BLaER1 treated with 17β-estradiol and CSF1 and Interleukin-3, amounts not matched to agents 10 nM and 100 nM (cell line): ENCODE measurements at regions not wholly inside any gene's neighbourhood (a gene's known extent, or its start where the extent isn't known, plus 50 kb on each side); places are given as distances from the start of the nearest gene placed in this dataset.

ENCODE experiments used
- H3K27ac ChIP-seq, 11 experiments: shearing (Covaris generic); formaldehyde crosslinking; 2 replicates each; pipeline ENCODE4 v1.8.1; 2022
- H3K27me3 ChIP-seq, 11 experiments: shearing (Covaris generic); formaldehyde crosslinking; 2 replicates each; pipeline ENCODE4 v1.8.1; 2022
- H3K36me3 ChIP-seq, 11 experiments: shearing (Covaris generic); formaldehyde crosslinking; 2 replicates each; pipeline ENCODE4 v1.8.1; 2022
- H3K4me1 ChIP-seq, 10 experiments: shearing (Covaris generic); formaldehyde crosslinking; 2 replicates each; pipeline ENCODE4 v1.8.1; 2022
- H3K4me2 ChIP-seq, 11 experiments: shearing (Covaris generic); formaldehyde crosslinking; 2 replicates each; pipeline ENCODE4 v1.8.1; 2022
- H3K4me3 ChIP-seq, 10 experiments: shearing (Covaris generic); formaldehyde crosslinking; 2 replicates each; pipeline ENCODE4 v1.8.1; 2022
- H3K9ac ChIP-seq, 11 experiments: shearing (Covaris generic); formaldehyde crosslinking; 2 replicates each; pipeline ENCODE4 v1.8.1; 2022
- H3K9me3 ChIP-seq, 11 experiments: shearing (Covaris generic); formaldehyde crosslinking; replicated peaks in 1 of 11; 2 replicates each; pipeline ENCODE4 v1.8.1; 2022
- H4K20me1 ChIP-seq, 11 experiments: shearing (Covaris generic); formaldehyde crosslinking; 2 replicates each; pipeline ENCODE4 v1.8.1; 2022
- Cebpa-rat ChIP-seq, 11 experiments: shearing (Covaris generic); IDR thresholded peaks; 2 replicates each; pipeline ENCODE4 v1.8.1; 2022

DNA sequence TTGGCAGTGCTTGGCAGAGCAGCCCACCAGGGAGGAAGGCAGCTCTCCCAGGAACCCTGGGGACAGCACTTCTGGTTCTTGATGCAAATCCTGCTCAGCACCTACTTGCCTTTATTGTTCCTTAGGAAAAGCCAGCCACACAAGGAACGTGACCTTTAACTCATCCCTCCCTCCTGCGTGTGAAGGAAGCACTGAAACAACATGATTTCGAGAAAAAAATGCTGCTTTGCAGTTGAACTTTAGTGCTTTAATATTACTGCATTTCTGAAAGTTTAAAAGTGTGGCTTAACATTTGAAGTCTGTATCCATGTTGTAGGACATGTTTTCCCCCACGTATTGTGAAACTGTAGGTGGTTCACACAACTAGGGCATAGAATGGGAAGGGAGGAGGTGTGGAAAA, 50.4 kb upstream of the CTNNB1 start:
- H3K9me3 ChIP-seq, result peaks cover 16 to 24% (median 19%) of the 10 kb centered on the region in 11 experiments; a peak in 20 of 22 replicates
- H3K4me2 ChIP-seq, result peak overlapping the region in 7 of 11 experiments; percentile 24 to 59 (median 47); a peak in 12 of 22 replicates
- H3K36me3 ChIP-seq, result no peaks in the 10 kb centered on the region
- peak overlapping the region in 1 of 11 experiments; percentile 0; a peak in 2 of 22 replicates for H3K9ac ChIP-seq
- H3K27me3 ChIP-seq, result no peaks in the 10 kb centered on the region
- no peaks in the 10 kb centered on the region for H4K20me1 ChIP-seq
- H3K4me3 ChIP-seq, result no peak overlapping the region
- no peak for TF ChIP-seq Cebpa-rat (IDR thresholded peaks at IDR 0.05)
- no peak overlapping the region; a peak in 1 of 22 replicates for H3K27ac ChIP-seq
- peaks cover 0 to 16% (median 14%) of the 10 kb centered on the region in 10 experiments; a peak in 14 of 20 replicates for H3K4me1 ChIP-seq
